Tibial artery (tissue), 4 donors: ENCODE measurements at regions not wholly inside any gene's neighbourhood (a gene's known extent, or its start where the extent isn't known, plus 50 kb on each side); places are given as distances from the start of the nearest gene placed in this dataset.

Experiments used
- DNase-seq, 2 donors: peaks; one replicate each; pipeline ENCODE4 v3.0.0-alpha.2; 2019
- H3K27ac ChIP-seq, 2 donors: fragments of 200-600 bp; sonication (generic) in 1 of 2; 1 replicate in 1 of 2; 2 replicates in 1 of 2; pipeline ENCODE4 v1.5.1; 2018 to 2019; ENCODE audit warnings: mild to moderate bottlenecking in 1 of 2
- H3K27me3 ChIP-seq, 2 donors: fragments of 200-600 bp; sonication (generic) in 1 of 2; one replicate each; pipeline versions ENCODE4 v1.5.1 to v1.6.0; 2016 to 2019
- H3K36me3 ChIP-seq, 3 donors: fragments of 200-600 bp; sonication (generic) in 2 of 3; one replicate each; pipeline ENCODE4 v1.5.1; 2016 to 2019; ENCODE audit warnings: mild to moderate bottlenecking in 2 of 3
- H3K4me1 ChIP-seq, 4 donors: fragments of 200-600 bp; sonication (generic) in 2 of 4; 1 replicate in 3 of 4; 2 replicates in 1 of 4; pipeline ENCODE4 v1.5.1; 2016 to 2019
- H3K4me3 ChIP-seq, 2 donors: fragments of 200-600 bp; sonication (generic) in 1 of 2; 1 replicate in 1 of 2; 2 replicates in 1 of 2; pipeline ENCODE4 v1.5.1; 2018 to 2019; ENCODE audit warnings: mild to moderate bottlenecking in 2 of 2
- H3K9me3 ChIP-seq, 3 donors: fragments of 200-600 bp; sonication (generic) in 1 of 3; one replicate each; pipeline ENCODE4 v1.5.1; 2016 to 2019
- CTCF ChIP-seq, 2 experiments: fragments of 200-600 bp in 1 of 2; fragments of 450-650 bp in 1 of 2; IDR thresholded peaks; one replicate each; pipeline ENCODE4 v1.5.1; 2017 to 2019; ENCODE audit warnings: antibody characterized with exemption in 2 of 2, mild to moderate bottlenecking in 1 of 2, moderate library complexity in 1 of 2
- intact Hi-C: fragments of 100-400 bp; cut with DNase I; formaldehyde crosslinking; loops from one replicate; pipeline ENCODE4 v1.15.0; 2023; ENCODE audit warnings: low total_unique reads

GRCh38 chr16:6209355-6209930 lies 1111.8 kb upstream of the EEF2KMT start:
- no peak for DNase-seq
- TF ChIP-seq CTCF (IDR thresholded peaks at IDR 0.05), result no peak
- intact Hi-C loops, result no loop called here
- Histone ChIP-seq H3K9me3 (no peaks in the 10 kb centered on the region), H3K27me3 (no peaks in the 10 kb centered on the region), H3K4me1 (no peaks in the 10 kb centered on the region), H3K4me3 (no peak overlapping the region), H3K36me3 (no peaks in the 10 kb centered on the region), H3K27ac (no peak overlapping the region)

DNA sequence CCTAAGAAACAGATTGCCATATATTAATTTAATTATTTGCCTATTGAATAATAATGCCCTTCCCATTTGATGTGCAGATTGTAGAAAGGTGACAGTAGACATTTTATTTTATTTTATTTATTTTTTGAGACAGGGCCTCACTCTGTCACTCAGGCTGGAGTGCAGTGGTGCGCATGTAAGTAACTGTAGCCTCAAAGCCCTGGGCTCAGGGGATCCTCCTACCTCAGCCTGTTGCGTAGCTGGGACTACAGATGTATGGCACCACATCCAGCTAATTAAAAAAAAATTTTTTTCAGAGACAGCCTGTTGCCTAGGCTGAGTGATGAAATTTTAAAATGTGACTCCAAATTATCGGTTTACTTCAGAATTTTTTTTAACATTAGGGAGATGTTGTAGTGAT lies 1110.0 kb upstream of the EEF2KMT start:
- Histone ChIP-seq H3K9me3 (no peaks in the 10 kb centered on the region), H3K4me1 (no peaks in the 10 kb centered on the region), H3K27me3 (no peaks in the 10 kb centered on the region), H3K27ac (no peak overlapping the region), H3K36me3 (no peaks in the 10 kb centered on the region), H3K4me3 (no peak overlapping the region)
- TF ChIP-seq CTCF (IDR thresholded peaks at IDR 0.05), result no peak
- no peak for DNase-seq
- intact Hi-C loops, result no loop called here

DNA sequence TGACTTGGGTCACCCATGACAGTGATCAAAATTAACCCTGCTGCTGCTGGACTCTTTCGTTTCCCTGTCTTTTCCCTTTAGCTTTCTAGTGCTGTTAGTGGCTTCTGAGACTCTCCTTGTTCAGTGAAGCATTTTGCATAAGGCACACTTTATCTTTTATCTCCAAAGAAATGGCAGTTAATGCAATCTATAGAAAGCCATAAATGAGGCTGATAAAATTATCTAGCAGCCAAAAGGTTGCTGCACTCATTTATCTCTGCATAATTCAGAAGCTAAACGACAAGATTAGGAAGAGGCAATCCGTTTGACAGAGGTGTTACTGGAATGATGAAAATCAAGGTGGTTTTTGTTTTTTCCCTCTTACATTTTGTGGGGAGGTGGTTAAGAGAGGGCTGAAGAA lies 1109.5 kb upstream of the EEF2KMT start:
- intact Hi-C loops, result no loop called here
- Histone ChIP-seq H3K27me3 (no peaks in the 10 kb centered on the region), H3K36me3 (no peaks in the 10 kb centered on the region), H3K4me1 (no peaks in the 10 kb centered on the region), H3K27ac (no peak overlapping the region), H3K4me3 (no peak overlapping the region), H3K9me3 (no peaks in the 10 kb centered on the region)
- TF ChIP-seq CTCF (IDR thresholded peaks at IDR 0.05), result no peak
- no peak for DNase-seq

DNA sequence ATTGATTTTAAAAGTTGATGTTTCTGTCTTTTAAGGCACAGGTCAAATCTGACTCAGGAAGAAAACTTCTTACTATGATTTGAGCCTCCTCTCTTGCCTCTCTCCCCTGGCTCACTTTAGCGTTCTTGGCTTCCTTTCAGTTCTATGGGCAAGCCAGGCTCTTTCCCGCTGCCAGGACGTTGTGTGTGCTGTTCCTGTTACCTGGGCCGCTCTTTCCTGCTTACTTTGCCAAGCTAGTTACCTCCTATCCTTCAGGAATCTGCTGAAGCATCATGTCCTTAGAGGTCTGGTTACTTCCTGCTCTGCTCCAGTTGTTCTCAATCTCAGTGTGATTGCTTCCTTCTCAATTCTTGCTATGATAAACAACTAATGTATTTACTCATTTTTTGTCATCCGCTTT lies 1108.5 kb upstream of the EEF2KMT start:
- Histone ChIP-seq H3K27me3 (no peaks in the 10 kb centered on the region), H3K4me3 (no peak overlapping the region), H3K27ac (no peak overlapping the region), H3K36me3 (no peaks in the 10 kb centered on the region), H3K9me3 (no peaks in the 10 kb centered on the region), H3K4me1 (no peaks in the 10 kb centered on the region)
- intact Hi-C loops, result no loop called here
- DNase-seq, result no peak
- no peak for TF ChIP-seq CTCF (IDR thresholded peaks at IDR 0.05)

GRCh38 chr16:6204945-6205344 lies 1107.3 kb upstream of the EEF2KMT start:
- H3K9me3 ChIP-seq, result no peaks in the 10 kb centered on the region
- no peaks in the 10 kb centered on the region for H3K4me1 ChIP-seq
- H3K27ac ChIP-seq, result no peak overlapping the region
- intact Hi-C loops, result no loop called here
- H3K27me3 ChIP-seq, result no peaks in the 10 kb centered on the region
- no peaks in the 10 kb centered on the region for H3K36me3 ChIP-seq
- TF ChIP-seq CTCF (IDR thresholded peaks at IDR 0.05), result no peak
- no peak overlapping the region for H3K4me3 ChIP-seq
- DNase-seq, result no peak

- intact Hi-C loops, result no loop called here
- no peak for DNase-seq
- Histone ChIP-seq H3K27ac (no peak overlapping the region), H3K4me1 (no peaks in the 10 kb centered on the region), H3K4me3 (no peak overlapping the region), H3K36me3 (no peaks in the 10 kb centered on the region), H3K27me3 (no peaks in the 10 kb centered on the region), H3K9me3 (no peaks in the 10 kb centered on the region)
- TF ChIP-seq CTCF (IDR thresholded peaks at IDR 0.05), result no peak
Observed at GRCh38 chr16:6200861-6201260, 1103.3 kb upstream of the EEF2KMT start.
